Stimulated activated naive CD8-positive, alpha-beta T cell treated with anti-CD3 and anti-CD28 coated beads, Interleukin-15, amount 100 ng/mL, for 72 hours (primary cell): ENCODE measurements at regions not wholly inside any gene's neighbourhood (a gene's known extent, or its start where the extent isn't known, plus 50 kb on each side); places are given as distances from the start of the nearest gene placed in this dataset.

ENCODE experiments used
- ATAC-seq: fragments of 150-1000 bp; cut with Tn5 transposase; 2 replicates; pipeline ENCODE4 v1.10.0; 2021; ENCODE audit warnings: mild to moderate bottlenecking, moderate library complexity
- DNase-seq, 2 donors: peaks; one replicate each; pipeline ENCODE4 v3.0.0; 2021 to 2022
- H3K27ac Mint-ChIP-seq, 2 donors: one replicate each; pipeline ENCODE4 v1.8.0; 2022; ENCODE audit warnings: mild to moderate bottlenecking in 2 of 2, mixed read lengths in 2 of 2, moderate library complexity in 2 of 2
- H3K27me3 Mint-ChIP-seq: one replicate; pipeline ENCODE4 v1.8.0; 2022; ENCODE audit warnings: mixed read lengths
- H3K4me1 Mint-ChIP-seq: one replicate; pipeline ENCODE4 v1.8.0; 2022; ENCODE audit warnings: mild to moderate bottlenecking, mixed read lengths
- H3K4me3 Mint-ChIP-seq, 2 donors: one replicate each; pipeline ENCODE4 v1.8.0; 2022; ENCODE audit warnings: mild to moderate bottlenecking in 2 of 2, mixed read lengths in 2 of 2, moderate library complexity in 1 of 2
- H3K9me3 Mint-ChIP-seq, 2 donors: one replicate each; pipeline ENCODE4 v1.8.0; 2022; ENCODE audit warnings: mixed read lengths in 2 of 2

DNA sequence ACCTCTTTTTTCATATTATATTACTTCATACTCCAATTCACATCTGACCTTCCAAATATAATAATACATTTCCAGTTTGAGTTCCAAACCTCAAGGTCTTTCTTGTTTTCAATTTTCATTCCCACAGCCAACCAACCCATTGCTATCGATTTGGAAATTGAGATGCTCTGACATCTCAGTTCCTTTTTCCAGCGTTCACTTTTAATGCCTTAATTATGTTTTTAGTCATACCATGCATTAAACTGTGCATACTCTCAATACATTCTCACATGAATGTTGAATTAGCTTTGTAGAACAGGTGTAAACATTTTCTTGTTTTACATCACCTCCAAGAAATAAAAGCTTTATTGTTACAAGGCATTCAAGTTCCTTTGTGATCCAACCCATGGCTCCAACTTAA lies 294.2 kb upstream of the ANO3 start:
- Mint-ChIP-seq H3K27me3 (no peaks in the 10 kb centered on the region), H3K4me3 (no peak overlapping the region), H3K9me3 (peaks cover 0 to 16% of the 10 kb centered on the region in 2 donors), H3K27ac (no peak overlapping the region), H3K4me1 (no peaks in the 10 kb centered on the region)
- ATAC-seq (no peak), DNase-seq (no peak)

DNA sequence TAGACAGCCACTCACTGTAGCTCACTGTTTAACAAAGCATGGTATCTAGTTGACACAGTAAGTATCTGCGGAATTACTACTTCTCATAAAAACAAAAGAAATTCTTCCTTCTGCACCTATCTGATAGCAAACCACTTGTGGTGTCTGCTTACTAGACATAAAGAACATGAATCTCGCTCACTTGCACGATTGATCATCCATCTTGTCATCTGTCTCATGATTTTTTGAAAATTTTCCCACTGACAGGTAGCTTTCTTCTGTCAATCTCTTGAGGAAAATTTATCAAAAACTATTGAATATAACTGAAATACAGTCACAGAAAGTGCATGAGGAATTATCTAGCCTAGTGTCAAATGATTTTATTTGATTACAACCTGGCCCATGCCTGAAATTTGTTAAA lies 291.6 kb upstream of the ANO3 start:
- no peak for ATAC-seq
- no peaks in the 10 kb centered on the region for H3K27me3 Mint-ChIP-seq
- no peak for DNase-seq
- peaks cover 0 to 9% of the 10 kb centered on the region in 2 donors for H3K9me3 Mint-ChIP-seq
- H3K27ac Mint-ChIP-seq = no peak overlapping the region
- H3K4me3 Mint-ChIP-seq = no peak overlapping the region
- H3K4me1 Mint-ChIP-seq = no peaks in the 10 kb centered on the region

DNA sequence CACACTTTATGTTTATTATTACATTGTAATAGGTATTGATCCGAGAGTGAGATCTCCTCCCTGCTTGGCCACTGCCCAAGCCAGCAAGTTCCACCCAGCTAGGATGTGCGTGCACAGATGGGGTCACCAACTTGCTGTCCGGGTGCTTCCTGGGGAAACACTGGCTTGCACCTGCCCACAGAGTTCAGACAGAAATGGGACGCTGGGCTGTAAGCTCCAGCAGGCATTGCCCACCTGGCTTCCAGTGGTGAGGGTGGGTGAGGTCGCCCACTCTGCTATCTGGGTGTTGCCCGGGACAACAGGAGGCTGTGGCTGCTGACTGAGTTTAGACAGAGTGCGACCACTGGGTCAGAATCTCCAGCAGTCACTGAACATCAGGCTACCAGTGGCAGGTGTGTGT lies 289.8 kb upstream of the ANO3 start:
- Mint-ChIP-seq H3K9me3 (peaks cover 0 to 5% of the 10 kb centered on the region in 2 donors), H3K4me1 (no peaks in the 10 kb centered on the region), H3K4me3 (no peak overlapping the region), H3K27ac (no peak overlapping the region), H3K27me3 (no peaks in the 10 kb centered on the region)
- no peak for ATAC-seq
- DNase-seq = no peak

DNA sequence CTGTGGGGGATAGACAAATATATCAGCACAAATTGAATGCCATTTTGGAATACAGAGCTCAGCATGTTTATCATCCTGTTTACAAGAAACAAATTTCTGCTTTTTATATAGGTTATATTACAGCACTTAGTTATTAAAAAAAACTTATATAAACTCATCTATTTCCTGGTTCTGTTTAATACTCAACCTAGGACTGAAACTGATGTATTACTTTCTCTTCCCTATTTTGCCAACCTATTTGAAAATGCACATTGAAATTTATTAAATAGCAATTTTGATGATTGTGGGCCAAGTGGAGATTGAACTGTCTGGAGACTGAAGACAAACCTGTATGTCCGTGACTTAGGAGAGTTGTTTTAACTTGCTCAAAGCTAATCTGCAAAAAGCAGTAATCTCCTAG lies 288.3 kb upstream of the ANO3 start:
- DNase-seq (no peak), ATAC-seq (no peak)
- H3K9me3 Mint-ChIP-seq = peaks cover 0 to 5% of the 10 kb centered on the region in 2 donors

DNA sequence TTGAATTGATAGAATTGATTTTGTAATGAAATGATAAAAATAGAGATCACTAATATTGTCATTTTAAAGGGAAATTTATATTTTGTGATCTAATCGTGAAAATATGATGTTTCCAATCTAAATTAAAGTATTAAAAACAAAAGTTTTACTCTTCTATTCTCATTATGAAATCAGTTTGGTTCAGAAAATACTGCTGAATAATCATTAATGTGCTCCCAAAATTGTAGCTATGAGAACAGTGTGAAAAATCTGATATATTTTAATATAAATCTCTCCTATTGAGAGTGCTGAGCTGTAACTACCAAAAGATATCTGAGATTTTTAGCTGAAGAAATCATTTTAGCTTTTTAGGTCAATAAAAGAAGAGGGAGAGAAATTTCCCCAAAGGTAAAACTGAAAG lies 287.5 kb upstream of the ANO3 start:
- Mint-ChIP-seq H3K27me3 (no peaks in the 10 kb centered on the region), H3K4me3 (no peak overlapping the region), H3K9me3 (peaks cover 5% of the 10 kb centered on the region in 2 donors), H3K4me1 (no peaks in the 10 kb centered on the region), H3K27ac (no peak overlapping the region)
- no peak for ATAC-seq
- no peak for DNase-seq

More for the DNA sequence above, 288.3 kb upstream of the ANO3 start:
- no peaks in the 10 kb centered on the region for H3K4me1 Mint-ChIP-seq
- no peak overlapping the region for H3K27ac Mint-ChIP-seq
- no peaks in the 10 kb centered on the region for H3K27me3 Mint-ChIP-seq
- H3K4me3 Mint-ChIP-seq = no peak overlapping the region

DNA sequence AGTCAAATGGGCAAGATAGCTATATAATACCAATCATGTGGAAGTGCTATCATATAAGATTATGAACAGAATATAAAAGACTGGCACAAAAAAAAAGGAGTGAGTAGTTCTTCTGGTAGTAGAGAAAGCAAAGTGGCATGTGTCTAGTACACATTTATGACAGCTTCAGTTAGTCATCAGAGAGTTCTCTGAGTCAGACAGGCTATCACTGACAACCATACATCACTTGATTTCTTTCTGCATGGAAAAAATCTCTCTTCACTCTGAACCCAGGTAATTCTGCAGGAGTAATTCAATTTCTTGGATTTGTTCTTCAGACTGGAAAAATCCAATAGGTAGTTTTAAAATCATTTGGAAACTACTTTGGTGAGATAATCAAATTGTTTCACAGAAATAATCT lies 286.8 kb upstream of the ANO3 start:
- H3K4me1 Mint-ChIP-seq = no peaks in the 10 kb centered on the region
- DNase-seq = no peak
- H3K27me3 Mint-ChIP-seq = no peaks in the 10 kb centered on the region
- no peak overlapping the region for H3K4me3 Mint-ChIP-seq
- H3K27ac Mint-ChIP-seq = no peak overlapping the region
- H3K9me3 Mint-ChIP-seq = peaks cover 5 to 7% of the 10 kb centered on the region in 2 donors
- no peak for ATAC-seq

DNA sequence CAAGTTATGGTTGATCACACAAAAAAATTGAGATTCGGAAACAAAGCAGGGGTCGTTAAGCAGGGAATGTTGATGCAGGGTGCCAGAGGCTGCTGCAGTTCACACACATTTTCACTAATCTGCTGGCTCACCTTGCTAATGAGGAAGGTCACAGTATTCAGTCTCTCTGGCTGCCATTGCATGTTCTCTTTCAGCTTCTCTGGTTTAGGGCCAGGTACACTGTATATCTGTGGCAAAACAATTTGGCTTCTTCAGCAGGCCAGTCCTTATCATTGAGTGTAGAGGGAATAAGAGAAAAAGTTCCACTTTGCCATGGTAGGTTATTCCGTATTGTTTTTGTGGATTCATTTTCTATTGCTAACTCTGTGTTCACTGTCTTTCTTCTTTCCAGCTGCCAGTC lies 283.7 kb upstream of the ANO3 start:
- H3K27ac Mint-ChIP-seq = no peak overlapping the region
- DNase-seq (no peak), ATAC-seq (no peak)
- peaks cover 5 to 7% of the 10 kb centered on the region in 2 donors for H3K9me3 Mint-ChIP-seq
- H3K4me1 Mint-ChIP-seq = no peaks in the 10 kb centered on the region
- H3K27me3 Mint-ChIP-seq = no peaks in the 10 kb centered on the region
- no peak overlapping the region for H3K4me3 Mint-ChIP-seq

DNA sequence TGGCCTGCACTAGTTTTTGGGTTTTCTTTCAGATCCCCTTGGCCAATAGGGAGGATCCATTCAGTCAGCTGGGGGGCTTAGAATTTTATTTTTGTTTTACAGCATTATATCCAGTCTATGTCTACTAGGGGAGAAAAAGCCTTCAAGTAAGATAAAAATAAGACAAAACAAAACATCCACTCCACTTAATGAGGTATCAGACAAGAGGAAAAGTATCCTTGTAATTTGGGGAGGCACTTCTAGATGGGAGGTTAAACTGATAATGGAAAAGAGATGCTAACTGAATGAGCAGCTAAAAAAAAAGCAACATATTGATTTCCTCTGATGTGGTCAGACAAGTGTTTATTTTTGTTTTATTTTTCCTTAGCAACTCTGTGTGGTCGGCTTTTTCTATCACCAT lies 278.0 kb upstream of the ANO3 start:
- ATAC-seq (no peak), DNase-seq (no peak)
- Mint-ChIP-seq H3K9me3 (peaks cover 0 to 7% of the 10 kb centered on the region in 2 donors), H3K27ac (no peak overlapping the region), H3K4me1 (no peaks in the 10 kb centered on the region), H3K27me3 (no peaks in the 10 kb centered on the region), H3K4me3 (no peak overlapping the region)

DNA sequence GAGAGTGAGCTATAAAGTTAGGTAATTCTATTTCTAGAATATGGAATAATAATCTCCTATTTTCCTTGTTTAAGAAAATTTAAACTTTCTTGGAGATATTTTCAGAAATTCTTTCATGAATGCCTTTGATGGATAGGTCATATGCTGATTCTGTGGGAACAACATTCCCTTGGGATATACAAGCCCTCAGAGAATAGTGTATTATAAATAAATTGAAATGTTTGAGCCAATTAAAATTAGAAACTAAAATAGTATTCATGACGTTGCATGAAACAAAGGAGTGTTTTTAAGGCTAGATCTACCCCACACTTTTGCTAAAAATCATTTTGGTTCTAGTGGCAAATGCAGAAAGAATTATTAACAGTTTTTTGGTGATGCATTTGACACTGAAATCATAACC lies 269.3 kb upstream of the ANO3 start:
- no peak overlapping the region for H3K27ac Mint-ChIP-seq
- DNase-seq = no peak
- no peak overlapping the region for H3K4me3 Mint-ChIP-seq
- no peaks in the 10 kb centered on the region for H3K4me1 Mint-ChIP-seq
- ATAC-seq = no peak
- no peaks in the 10 kb centered on the region for H3K27me3 Mint-ChIP-seq
- peaks cover 7 to 14% of the 10 kb centered on the region in 2 donors for H3K9me3 Mint-ChIP-seq

DNA sequence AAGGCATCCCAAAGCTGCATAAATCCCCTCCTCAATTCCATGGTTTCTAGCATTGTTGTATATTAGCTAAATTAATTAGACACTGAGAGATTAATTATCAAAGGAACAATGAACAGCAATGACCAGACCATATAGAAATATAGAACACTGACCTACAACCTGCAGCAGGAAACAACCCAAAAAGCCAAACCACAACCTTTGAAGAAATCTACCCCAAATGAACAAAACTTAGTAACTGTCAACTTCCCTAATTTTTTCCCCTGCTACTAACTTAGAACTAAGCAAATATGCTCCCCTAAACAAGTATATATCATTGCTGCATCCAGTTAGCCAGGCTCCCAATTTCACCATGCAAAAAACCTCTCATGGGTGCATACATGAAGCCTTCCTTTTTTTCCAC lies 268.0 kb upstream of the ANO3 start:
- DNase-seq (no peak), ATAC-seq (no peak)
- H3K4me3 Mint-ChIP-seq = no peak overlapping the region
- peaks cover 7 to 19% of the 10 kb centered on the region in 2 donors for H3K9me3 Mint-ChIP-seq
- H3K4me1 Mint-ChIP-seq = no peaks in the 10 kb centered on the region
- no peak overlapping the region for H3K27ac Mint-ChIP-seq
- no peaks in the 10 kb centered on the region for H3K27me3 Mint-ChIP-seq

DNA sequence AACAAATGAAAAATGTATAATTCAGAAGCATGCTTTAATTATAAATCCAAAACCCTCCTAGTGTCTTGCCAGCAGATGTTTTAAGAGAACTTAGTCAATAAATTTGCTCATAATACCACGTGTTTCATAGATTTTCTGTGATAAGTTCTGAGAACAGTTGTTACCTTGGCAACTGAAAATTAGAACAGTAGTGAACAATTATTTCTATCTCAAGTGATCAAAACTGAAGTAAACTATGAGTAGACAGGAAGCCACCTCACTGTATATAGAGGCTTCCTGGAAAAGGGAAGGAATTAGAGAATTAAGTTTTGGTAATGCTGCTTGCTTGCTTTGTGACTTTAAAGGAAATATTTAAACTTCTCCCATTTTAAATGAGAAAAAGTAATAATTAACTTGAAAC lies 266.0 kb upstream of the ANO3 start:
- Mint-ChIP-seq H3K9me3 (peaks cover 7 to 13% of the 10 kb centered on the region in 2 donors), H3K4me3 (no peak overlapping the region), H3K4me1 (no peaks in the 10 kb centered on the region), H3K27me3 (no peaks in the 10 kb centered on the region), H3K27ac (no peak overlapping the region)
- DNase-seq (no peak), ATAC-seq (no peak)

DNA sequence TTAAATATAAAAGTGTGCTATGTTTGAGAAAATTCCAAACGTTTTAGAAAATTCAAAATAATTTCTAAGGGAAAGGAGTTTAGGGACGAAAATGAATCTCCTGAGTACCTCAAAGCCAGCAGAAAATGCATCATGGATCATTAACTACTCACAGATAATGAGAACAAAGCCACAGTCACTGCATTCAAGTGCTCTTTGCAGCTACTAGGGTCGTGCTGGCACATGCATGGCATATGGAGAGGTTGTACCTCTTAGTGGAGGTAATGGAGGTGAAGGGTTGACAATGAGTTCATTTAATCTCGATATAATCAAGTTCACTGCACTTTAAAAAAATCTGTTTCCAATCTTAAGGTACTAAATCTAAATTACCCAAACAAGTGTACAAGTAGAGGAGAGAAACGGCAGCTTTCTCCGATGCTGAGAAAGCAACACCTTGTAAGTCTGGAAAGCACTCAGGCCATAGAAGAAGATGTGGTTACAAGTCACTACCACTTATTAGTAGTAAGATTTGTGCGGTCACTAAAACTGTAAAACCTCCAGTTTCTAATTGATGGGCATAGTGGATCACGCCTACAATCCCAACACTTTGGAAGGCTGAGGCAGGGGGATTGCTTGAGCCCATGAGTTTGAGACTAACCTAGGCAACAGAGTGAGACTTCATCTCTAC lies 261.1 kb upstream of the ANO3 start:
- Mint-ChIP-seq H3K27me3 (no peaks in the 10 kb centered on the region), H3K4me1 (no peaks in the 10 kb centered on the region), H3K4me3 (no peak overlapping the region), H3K27ac (no peak overlapping the region), H3K9me3 (peaks cover 7 to 12% of the 10 kb centered on the region in 2 donors)
- ATAC-seq = no peak
- no peak for DNase-seq

DNA sequence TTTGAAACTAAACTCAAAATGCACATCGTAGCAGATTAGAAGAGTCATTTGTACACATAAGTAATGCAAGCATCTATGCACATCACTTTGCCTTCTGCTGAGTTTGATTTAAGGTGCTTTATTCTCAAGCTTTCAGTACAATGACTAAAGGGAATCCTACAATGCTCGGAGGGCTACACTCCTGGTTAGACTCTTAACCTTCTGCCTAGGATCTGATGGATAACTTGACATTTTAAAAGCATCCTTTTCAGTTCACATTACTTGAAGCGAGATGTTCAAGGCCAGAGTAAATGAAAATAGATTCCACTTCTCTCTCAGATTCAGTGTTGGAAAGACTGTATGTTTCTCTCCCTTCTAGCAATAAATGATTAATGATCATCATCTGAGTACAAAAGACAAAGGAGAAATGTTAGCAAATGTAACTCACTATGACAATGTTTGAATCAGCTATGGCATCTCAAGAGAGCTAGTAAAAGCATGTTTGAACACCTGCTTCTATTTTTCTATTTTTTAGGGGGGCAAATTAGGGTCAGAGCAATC lies 259.2 kb upstream of the ANO3 start:
- H3K4me3 Mint-ChIP-seq = no peak overlapping the region
- H3K27ac Mint-ChIP-seq = no peak overlapping the region
- H3K9me3 Mint-ChIP-seq = peaks cover 4 to 7% of the 10 kb centered on the region in 2 donors

DNA sequence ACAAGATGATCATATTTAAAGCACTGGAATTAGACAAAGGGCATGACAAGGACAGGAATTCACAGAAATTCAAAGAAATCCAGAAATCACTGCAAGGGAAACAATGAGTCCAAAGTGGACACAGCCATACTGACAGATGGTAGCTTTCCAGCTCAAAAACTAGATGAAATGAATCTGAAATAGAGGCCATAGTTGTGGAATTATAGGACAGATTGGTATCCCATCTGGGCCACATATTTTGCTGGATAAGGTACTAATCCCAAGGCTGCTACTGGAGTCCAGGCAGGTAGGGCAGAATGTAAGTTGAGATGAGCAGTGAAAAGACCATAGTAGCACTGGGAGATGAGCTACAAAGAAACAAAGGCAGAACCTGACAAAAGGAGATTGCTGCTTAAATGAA lies 258.3 kb upstream of the ANO3 start:
- ATAC-seq (no peak), DNase-seq (no peak)
- Mint-ChIP-seq H3K4me1 (no peaks in the 10 kb centered on the region), H3K9me3 (peaks cover 0 to 7% of the 10 kb centered on the region in 2 donors), H3K27ac (no peak overlapping the region), H3K4me3 (no peak overlapping the region), H3K27me3 (no peaks in the 10 kb centered on the region)

More for the DNA sequence above, 259.2 kb upstream of the ANO3 start:
- ATAC-seq = no peak
- Mint-ChIP-seq H3K4me1 (no peaks in the 10 kb centered on the region), H3K27me3 (no peaks in the 10 kb centered on the region)
- DNase-seq = no peak

DNA sequence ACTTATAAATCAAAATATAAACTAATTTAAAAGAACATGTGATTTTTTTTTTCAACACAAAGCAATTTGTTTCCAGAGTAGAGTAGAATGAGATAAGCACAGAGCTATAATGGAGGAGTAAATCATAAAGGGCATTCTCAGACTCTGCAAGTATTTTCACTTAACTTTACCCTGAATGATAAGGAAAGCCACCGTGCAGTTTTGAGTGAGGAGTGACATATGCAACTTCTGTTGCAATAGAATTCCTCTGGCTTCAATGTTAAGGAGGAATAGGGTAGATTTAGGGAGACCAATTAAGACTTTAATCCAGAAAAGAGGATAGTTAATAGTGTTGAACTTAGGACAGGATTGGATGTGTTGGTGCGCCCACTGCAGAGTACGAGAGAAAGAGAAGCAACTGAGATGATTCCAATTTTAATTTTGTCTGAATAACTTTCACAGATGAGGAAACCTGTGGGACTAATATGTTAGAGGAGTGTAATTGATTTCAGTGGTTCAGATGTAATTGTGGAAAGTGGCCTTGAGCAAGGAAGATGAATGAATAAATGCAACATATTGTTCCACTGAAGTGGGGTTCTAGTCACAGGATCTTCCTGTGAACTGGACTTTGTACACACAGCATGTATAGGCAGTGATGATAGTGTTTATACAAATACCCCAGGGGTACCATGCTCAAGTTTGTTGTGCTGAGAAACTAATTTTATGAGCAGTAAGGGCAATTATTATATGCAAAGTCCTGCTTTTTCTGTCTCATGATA lies 255.5 kb upstream of the ANO3 start:
- DNase-seq = no peak
- Mint-ChIP-seq H3K4me1 (no peaks in the 10 kb centered on the region), H3K9me3 (peaks cover 4 to 7% of the 10 kb centered on the region in 2 donors), H3K27me3 (no peaks in the 10 kb centered on the region), H3K27ac (no peak overlapping the region), H3K4me3 (no peak overlapping the region)
- no peak for ATAC-seq

DNA sequence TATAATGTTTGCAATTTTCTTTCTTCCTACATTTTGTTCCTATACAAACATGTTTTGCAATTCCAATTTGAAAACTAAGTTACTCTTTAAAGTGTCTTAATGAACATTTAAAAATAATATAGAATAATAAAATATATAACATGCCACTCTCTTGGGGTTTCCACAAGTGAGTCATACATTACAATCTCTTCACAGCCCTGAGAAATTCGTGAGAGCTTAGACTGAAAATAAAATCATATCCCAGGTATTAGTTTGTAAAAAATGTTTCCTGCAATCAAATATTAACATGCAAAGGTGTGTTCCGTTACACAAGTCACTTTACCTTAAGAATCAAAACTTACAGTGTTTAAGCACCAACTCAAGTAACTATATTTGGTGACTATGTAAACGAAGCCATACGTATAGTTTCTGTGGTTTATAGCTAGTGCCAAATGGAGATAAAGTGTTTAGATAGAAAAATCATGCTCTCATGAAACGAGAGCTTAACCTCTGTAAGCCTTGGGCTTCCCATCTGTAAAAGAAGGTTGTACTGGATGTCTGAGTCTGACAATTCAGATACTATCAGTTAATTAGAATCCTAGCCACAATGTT lies 253.6 kb upstream of the ANO3 start:
- Mint-ChIP-seq H3K4me3 (no peak overlapping the region), H3K4me1 (no peaks in the 10 kb centered on the region), H3K27ac (no peak overlapping the region), H3K9me3 (peaks cover 4 to 7% of the 10 kb centered on the region in 2 donors), H3K27me3 (no peaks in the 10 kb centered on the region)
- no peak for ATAC-seq
- DNase-seq = no peak
